ENCODE measurements at regions not wholly inside any gene's neighbourhood (a gene's known extent, or its start where the extent isn't known, plus 50 kb on each side); places are given as distances from the start of the nearest gene placed in this dataset.

GRCh38 chr2:239818531-239819011 is 206.6 kb downstream of the NDUFA10 start:
- no peak for TF ChIP-seq RAD21 (IDR thresholded peaks at IDR 0.05)
- TF ChIP-seq CTCF (IDR thresholded peaks at IDR 0.05; ENCODE audit: low read depth, low read length, missing input control) = no peak
- no peak for TF ChIP-seq YY1 (IDR thresholded peaks at IDR 0.05)
- no peak for TF ChIP-seq REST (IDR thresholded peaks at IDR 0.05)
- TF ChIP-seq EGR1 (IDR thresholded peaks at IDR 0.05; ENCODE audit: low read depth in 2 of 2) = no peak
- TF ChIP-seq FOXA1 (IDR thresholded peaks at IDR 0.05) = no peak

Data from liver (tissue), 3 donors.